ENCODE measurements at regions not wholly inside any gene's neighbourhood (a gene's known extent, or its start where the extent isn't known, plus 50 kb on each side); places are given as distances from the start of the nearest gene placed in this dataset.

DNA sequence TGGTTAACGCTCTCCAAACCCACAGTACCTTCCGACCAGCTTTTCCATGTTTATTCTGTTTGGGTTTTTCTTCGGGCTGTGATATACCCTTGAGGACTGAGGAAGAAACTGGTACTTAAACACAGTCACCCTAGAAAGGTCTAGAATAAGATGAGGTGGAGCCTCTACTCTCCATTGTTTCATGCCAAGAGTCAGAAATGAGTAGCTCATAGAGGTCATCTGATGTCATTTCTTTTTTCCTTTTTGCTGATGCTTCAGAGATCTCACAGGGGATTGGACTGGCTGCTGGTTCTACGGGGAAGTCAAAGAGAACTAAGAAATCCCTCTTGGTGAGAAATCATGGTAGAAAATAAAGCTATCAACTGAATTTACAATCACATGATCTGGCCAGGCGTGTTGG lies 538.2 kb upstream of the TMEM132C start:
- dilution Hi-C loops (cut with MboI; ENCODE audit: extremely low pct_ligation_motif_present, low sequenced_read_pairs): no loop called here
- FAIRE-seq: no peak

More for the DNA sequence above, 538.2 kb upstream of the TMEM132C start:
- no peak for TF ChIP-seq POLR2AphosphoS5 (IDR thresholded peaks at IDR 0.05; ENCODE audit: insufficient read depth, low read depth, low read length)
- no peak for TF ChIP-seq GATA2 (IDR thresholded peaks at IDR 0.05; ENCODE audit: insufficient read depth, insufficient read length, low read depth, low read length)
- TF ChIP-seq MYC (IDR thresholded peaks at IDR 0.05; ENCODE audit: low read depth, low read length): no peak
- TF ChIP-seq EZH2 (IDR thresholded peaks at IDR 0.05; ENCODE audit: borderline replicate concordance, low read depth, low read length, severe bottlenecking): no peak
- no peak for TF ChIP-seq JUN (IDR thresholded peaks at IDR 0.05; ENCODE audit: borderline replicate concordance, insufficient read depth, insufficient read length, low read depth)
- TF ChIP-seq, protein P1, sequence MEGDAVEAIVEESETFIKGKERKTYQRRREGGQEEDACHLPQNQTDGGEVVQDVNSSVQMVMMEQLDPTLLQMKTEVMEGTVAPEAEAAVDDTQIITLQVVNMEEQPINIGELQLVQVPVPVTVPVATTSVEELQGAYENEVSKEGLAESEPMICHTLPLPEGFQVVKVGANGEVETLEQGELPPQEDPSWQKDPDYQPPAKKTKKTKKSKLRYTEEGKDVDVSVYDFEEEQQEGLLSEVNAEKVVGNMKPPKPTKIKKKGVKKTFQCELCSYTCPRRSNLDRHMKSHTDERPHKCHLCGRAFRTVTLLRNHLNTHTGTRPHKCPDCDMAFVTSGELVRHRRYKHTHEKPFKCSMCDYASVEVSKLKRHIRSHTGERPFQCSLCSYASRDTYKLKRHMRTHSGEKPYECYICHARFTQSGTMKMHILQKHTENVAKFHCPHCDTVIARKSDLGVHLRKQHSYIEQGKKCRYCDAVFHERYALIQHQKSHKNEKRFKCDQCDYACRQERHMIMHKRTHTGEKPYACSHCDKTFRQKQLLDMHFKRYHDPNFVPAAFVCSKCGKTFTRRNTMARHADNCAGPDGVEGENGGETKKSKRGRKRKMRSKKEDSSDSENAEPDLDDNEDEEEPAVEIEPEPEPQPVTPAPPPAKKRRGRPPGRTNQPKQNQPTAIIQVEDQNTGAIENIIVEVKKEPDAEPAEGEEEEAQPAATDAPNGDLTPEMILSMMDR (IDR thresholded peaks at IDR 0.05; ENCODE audit: extremely low read depth in 1 of 2, insufficient read depth in 1 of 2, low read depth in 1 of 2, low read length in 2 of 2): no peak
- no peak for TF ChIP-seq POLR2A (IDR thresholded peaks at IDR 0.05; ENCODE audit: low read depth, low read length)
- TF ChIP-seq FOS (IDR thresholded peaks at IDR 0.05; ENCODE audit: borderline replicate concordance, insufficient read depth, low read length): no peak
- TF ChIP-seq MAX (IDR thresholded peaks at IDR 0.05; ENCODE audit: insufficient read depth, insufficient read length): no peak
- Histone ChIP-seq H3K9me1 (replicated peaks; ENCODE audit: control insufficient read depth, extremely low read depth, insufficient read depth, low read length) (no peaks in the 10 kb centered on the region), H3K27ac (ENCODE audit: insufficient read depth, low read depth, low read length) (no peak overlapping the region), H3K9ac (replicated peaks; ENCODE audit: extremely low read depth, insufficient read depth, low read length) (no peak overlapping the region), H4K20me1 (replicated peaks; ENCODE audit: control insufficient read depth, extremely low read depth, insufficient read depth, low read length) (no peaks in the 10 kb centered on the region), H3K36me3 (ENCODE audit: control insufficient read depth in 2 of 2, extremely low read depth in 1 of 2, insufficient read depth in 2 of 2, low read length in 2 of 2) (no peaks in the 10 kb centered on the region), H3K4me1 (ENCODE audit: control insufficient read depth, extremely low read depth, insufficient read depth, low read length) (no peaks in the 10 kb centered on the region), H2AFZ (ENCODE audit: low read depth, low read length) (no peak overlapping the region), H3K27me3 (ENCODE audit: control insufficient read depth in 2 of 2, insufficient read depth in 2 of 2, low read length in 2 of 2) (no peaks in the 10 kb centered on the region), H3K4me3 (replicated peaks in 1 of 3; ENCODE audit: insufficient read depth in 1 of 3, low read depth in 1 of 3, low read length in 3 of 3) (no peak overlapping the region), H3K9me3 (replicated peaks; ENCODE audit: control insufficient read depth, insufficient read depth, low read length) (peaks cover 2% of the 10 kb centered on the region), H3K4me2 (ENCODE audit: insufficient read depth, low read length) (no peak overlapping the region), H3K79me2 (ENCODE audit: control insufficient read depth, insufficient read depth, low read length) (no peaks in the 10 kb centered on the region)
- BruUV-seq (replicated peaks): no TSS peak
- ChIA-PET POLR2A (no interaction called here), CTCF (no interaction called here)
- DNase-seq (ENCODE audit: low read depth, low spot score): no peak
- intact Hi-C loops (cut with micrococcal nuclease): no loop called here

Measured in endothelial cell of umbilical vein (primary cell).